BJ (cell line): ENCODE measurements at regions not wholly inside any gene's neighbourhood (a gene's known extent, or its start where the extent isn't known, plus 50 kb on each side); places are given as distances from the start of the nearest gene placed in this dataset.

Source experiments
- CTCF ChIA-PET: fragments of 350-600 bp; formaldehyde crosslinking; extraction: SDS; loops from one replicate; lab custom pipeline; 2021; ENCODE audit warnings: antibody characterized with exemption, inconsistent platforms; lab: Yijun Ruan, JAX
- POLR2A ChIA-PET: fragments of 300-600 bp; sonication (Branson Sonifier 250); formaldehyde crosslinking; extraction: SDS; loops from one replicate; lab custom pipeline; 2021; ENCODE audit warnings: antibody characterized with exemption; lab: Charles Lee
- DNase-seq: peaks from one replicate; pipeline ENCODE4 v3.0.0-alpha.2; 2011; ENCODE audit warnings: low read depth
- H3K27me3 ChIP-seq: 2 replicates; pipeline ENCODE4 v1.6.0; 2011; ENCODE audit warnings: low read length; ENCODE audit not compliant: control insufficient read depth, insufficient read depth
- H3K36me3 ChIP-seq: 2 replicates; pipeline ENCODE4 v1.5.1; 2011; ENCODE audit warnings: low read length; ENCODE audit not compliant: control insufficient read depth, insufficient read depth
- H3K4me3 ChIP-seq: 2 replicates; pipeline ENCODE4 v1.5.1; 2011; ENCODE audit warnings: low read depth, mild to moderate bottlenecking, control low read depth, low read length
- CTCF ChIP-seq: IDR thresholded peaks from 2 replicates; pipeline ENCODE4 v1.5.1; 2011; ENCODE audit warnings: low read depth, mild to moderate bottlenecking, control low read depth, inconsistent platforms, low read length, moderate library complexity; ENCODE audit not compliant: insufficient read depth

GRCh38 chr15:77557564-77557963, 75.1 kb downstream of the LINGO1 start:
- DNase-seq = no peak
- ChIA-PET POLR2A (interaction anchor here (0.6 kb wide), 1 partner anchor 517 kb away, joined by 6 read pairs; no protein-coding TSS in a partner anchor), CTCF (interaction anchor here (1.4 to 1.6 kb wide), 2 partner anchors 14 to 16 kb away, joined by 4 read pairs; no protein-coding TSS in a partner anchor)

GRCh38 chr15:77557144-77557543, 75.6 kb downstream of the LINGO1 start:
- Histone ChIP-seq H3K4me3 (no peak overlapping the region), H3K36me3 (no peaks in the 10 kb centered on the region), H3K27me3 (no peaks in the 10 kb centered on the region)
- CTCF ChIA-PET = interaction anchor here (1.4 to 1.6 kb wide), 2 partner anchors 14 to 17 kb away, joined by 4 read pairs; no protein-coding TSS in a partner anchor
- no peak for DNase-seq
- no peak for TF ChIP-seq CTCF
- POLR2A ChIA-PET = no interaction called here

More at GRCh38 chr15:77557564-77557963, 75.1 kb downstream of the LINGO1 start:
- no peak for TF ChIP-seq CTCF
- Histone ChIP-seq H3K4me3 (no peak overlapping the region), H3K27me3 (no peaks in the 10 kb centered on the region), H3K36me3 (no peaks in the 10 kb centered on the region)

DNA sequence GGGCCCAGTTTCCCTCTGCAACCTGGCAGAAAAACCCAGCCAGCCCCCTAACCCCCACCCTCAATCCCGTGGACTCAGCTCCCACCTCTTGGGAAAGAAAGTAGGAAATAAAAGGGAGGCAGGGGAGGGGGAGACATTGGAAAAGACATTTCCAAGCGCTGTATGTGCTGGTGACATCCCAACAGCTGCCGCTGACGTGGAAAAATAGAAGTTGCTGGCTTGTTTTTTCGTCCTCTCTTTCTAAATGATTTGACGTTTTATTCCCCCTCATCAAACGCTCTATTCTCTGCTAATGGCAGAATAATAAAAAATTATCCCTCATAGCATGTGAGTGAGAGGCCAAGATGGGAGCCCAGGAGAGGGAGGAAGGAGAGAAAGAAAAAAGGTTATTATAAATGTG, 76.1 kb downstream of the LINGO1 start:
- ChIA-PET POLR2A (no interaction called here), CTCF (interaction anchor here (1.4 to 1.6 kb wide), 2 partner anchors 13 to 17 kb away, joined by 4 read pairs; no protein-coding TSS in a partner anchor)
- no peaks in the 10 kb centered on the region for H3K36me3 ChIP-seq
- no peak overlapping the region for H3K4me3 ChIP-seq
- H3K27me3 ChIP-seq = no peaks in the 10 kb centered on the region
- no peak for TF ChIP-seq CTCF
- DNase-seq = no peak

- ChIA-PET CTCF (interaction anchor here (0.6 to 1.2 kb wide), 2 partner anchors 12 to 376 kb away, joined by 3 read pairs; no protein-coding TSS in a partner anchor), POLR2A (no interaction called here)
- no peak for DNase-seq
Observed at GRCh38 chr15:77555232-77555631, 77.5 kb downstream of the LINGO1 start.

More at GRCh38 chr15:77555232-77555631, 77.5 kb downstream of the LINGO1 start:
- no peak for TF ChIP-seq CTCF
- no peaks in the 10 kb centered on the region for H3K27me3 ChIP-seq
- no peak overlapping the region for H3K4me3 ChIP-seq
- H3K36me3 ChIP-seq = no peaks in the 10 kb centered on the region
